Endothelial cell of umbilical vein (primary cell): ENCODE measurements at regions not wholly inside any gene's neighbourhood (a gene's known extent, or its start where the extent isn't known, plus 50 kb on each side); places are given as distances from the start of the nearest gene placed in this dataset.
"Not testable (repeated sequence)": the region's sequence is repeated elsewhere in the genome, so short reads cannot be mapped to it uniquely, and the experiment has no call there.

ENCODE experiments used
- CTCF ChIP-seq, 2 donors: IDR thresholded peaks; 1 replicate in 1 of 2; 2 replicates in 1 of 2; pipeline ENCODE4 v1.5.1; 2011; ENCODE audit warnings: low read length in 2 of 2, mild to moderate bottlenecking in 2 of 2, moderate library complexity in 2 of 2, control low read depth in 1 of 2, inconsistent platforms in 1 of 2, low read depth in 1 of 2; ENCODE audit not compliant: insufficient read depth in 1 of 2; ENCODE audit errors: extremely low read depth in 1 of 2
- EZH2 ChIP-seq: IDR thresholded peaks from 2 replicates; pipeline ENCODE4 v1.6.1; 2012; ENCODE audit warnings: borderline replicate concordance, low read depth, mild to moderate bottlenecking, moderate library complexity, low read length, inconsistent platforms; ENCODE audit not compliant: severe bottlenecking
- FOS ChIP-seq: IDR thresholded peaks from 2 replicates; pipeline ENCODE4 v1.6.1; 2011; ENCODE audit warnings: mild to moderate bottlenecking, low read length, moderate library complexity, borderline replicate concordance; ENCODE audit not compliant: insufficient read depth
- JUN ChIP-seq: IDR thresholded peaks from 2 replicates; pipeline ENCODE4 v1.6.1; 2011; ENCODE audit warnings: borderline replicate concordance, low read depth; ENCODE audit not compliant: insufficient read length, insufficient read depth
- MYC ChIP-seq: IDR thresholded peaks from one replicate; pipeline ENCODE4 v1.6.1; 2011; ENCODE audit warnings: mild to moderate bottlenecking, low read depth, low read length
- POLR2A ChIP-seq: IDR thresholded peaks from 2 replicates; pipeline ENCODE4 v1.6.1; 2012; ENCODE audit warnings: low read depth, mild to moderate bottlenecking, control low read depth, low read length
- POLR2AphosphoS5 ChIP-seq: IDR thresholded peaks from 2 replicates; pipeline ENCODE4 v1.6.1; 2012; ENCODE audit warnings: low read depth, mild to moderate bottlenecking, control low read depth, low read length, moderate library complexity; ENCODE audit not compliant: insufficient read depth
- TF ChIP-seq, protein P1 (sequence below): IDR thresholded peaks from 2 replicates; pipeline ENCODE4 v1.6.1; 2011; ENCODE audit not compliant: insufficient read depth, insufficient read length

- TF ChIP-seq POLR2AphosphoS5; EZH2; MYC; CTCF (IDR thresholded peaks at IDR 0.05; ENCODE audit: extremely low read depth in 1 of 2, insufficient read depth in 1 of 2, low read depth in 1 of 2, low read length in 2 of 2); POLR2A; FOS; JUN: not testable (repeated sequence)
- TF ChIP-seq, protein P1, sequence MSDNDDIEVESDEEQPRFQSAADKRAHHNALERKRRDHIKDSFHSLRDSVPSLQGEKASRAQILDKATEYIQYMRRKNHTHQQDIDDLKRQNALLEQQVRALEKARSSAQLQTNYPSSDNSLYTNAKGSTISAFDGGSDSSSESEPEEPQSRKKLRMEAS = not testable (repeated sequence)
Observed at GRCh38 chrX:115394806-115395205, 105.3 kb downstream of the LUZP4 start.
